HG03025 (cell line): ENCODE measurements at regions not wholly inside any gene's neighbourhood (a gene's known extent, or its start where the extent isn't known, plus 50 kb on each side); places are given as distances from the start of the nearest gene placed in this dataset.

ENCODE experiments used
- ATAC-seq: cut with Tn5 transposase; IDR thresholded peaks from one replicate; pipeline ENCODE4 v1.9.1; 2021; ENCODE audit warnings: mild to moderate bottlenecking, moderate library complexity; ENCODE audit not compliant: unreplicated experiment, low FRiP score

DNA sequence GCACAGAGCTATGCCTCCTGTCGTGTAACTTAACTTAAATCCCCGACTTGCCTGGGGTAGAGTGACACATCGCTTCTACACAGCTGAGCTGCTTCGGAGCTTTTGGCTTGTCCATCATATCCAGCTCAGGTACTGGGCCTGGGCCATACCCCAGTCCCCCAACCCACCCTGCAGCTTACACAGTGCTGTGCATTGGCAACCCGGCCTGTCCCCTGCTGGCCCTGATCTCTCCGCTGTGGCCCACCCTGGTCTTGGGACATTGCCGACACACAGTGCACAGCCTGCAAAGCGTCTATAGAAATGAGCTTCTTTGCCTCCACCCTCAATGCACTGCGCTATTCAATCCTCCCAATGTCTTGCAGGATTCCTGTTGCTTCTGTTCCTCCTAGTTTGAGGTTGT lies 342.8 kb upstream of the RAB6C start:
- ATAC-seq = no peak

GRCh38 chr2:129641371-129641770 lies 338.1 kb upstream of the RAB6C start:
- no peak for ATAC-seq

DNA sequence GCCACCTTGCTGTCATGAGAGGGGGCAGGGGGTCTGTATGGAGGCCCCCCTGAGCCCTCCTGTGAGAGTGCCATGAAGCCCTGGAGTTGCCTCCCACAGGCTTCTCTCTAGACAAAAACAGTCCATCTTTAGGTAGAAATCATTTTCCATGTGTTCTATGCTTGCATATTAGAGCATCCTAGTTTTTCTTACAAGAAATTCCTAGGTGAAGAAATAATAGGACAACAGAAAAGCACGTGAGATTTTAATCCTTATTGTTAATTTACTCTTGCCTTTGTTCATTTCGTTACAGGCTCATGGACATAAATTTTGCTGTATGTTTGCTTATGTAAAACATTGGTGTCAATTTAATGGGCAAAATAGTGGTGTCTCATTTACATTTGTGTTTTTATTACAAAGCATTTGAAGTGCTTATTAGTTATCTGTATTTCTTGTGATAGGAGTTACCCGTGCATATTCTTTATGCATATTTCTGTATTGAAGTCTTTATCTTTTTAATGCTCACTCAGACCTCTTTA lies 336.9 kb upstream of the RAB6C start:
- no peak for ATAC-seq

- no peak for ATAC-seq
Observed at GRCh38 chr2:129645335-129645734, 334.1 kb upstream of the RAB6C start.

DNA sequence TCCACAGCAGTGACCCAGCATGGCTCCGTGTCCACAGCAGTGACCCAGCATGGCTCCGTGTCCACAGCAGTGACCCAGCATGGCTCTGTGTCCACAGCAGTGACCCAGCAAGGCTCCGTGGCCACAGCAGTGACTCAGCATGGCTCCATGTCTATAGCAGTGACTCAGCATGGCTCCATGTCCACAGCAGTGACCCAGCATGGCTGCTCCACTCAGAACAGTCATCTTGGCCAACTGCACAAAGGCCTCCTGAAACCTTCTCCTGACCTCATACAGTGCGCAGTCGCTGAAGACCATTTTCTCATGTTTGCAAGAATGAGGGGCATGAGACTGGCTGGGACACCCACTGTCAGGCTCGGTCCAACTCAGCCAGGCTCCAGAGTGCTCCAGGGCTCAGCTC lies 333.4 kb upstream of the RAB6C start:
- no peak for ATAC-seq

DNA sequence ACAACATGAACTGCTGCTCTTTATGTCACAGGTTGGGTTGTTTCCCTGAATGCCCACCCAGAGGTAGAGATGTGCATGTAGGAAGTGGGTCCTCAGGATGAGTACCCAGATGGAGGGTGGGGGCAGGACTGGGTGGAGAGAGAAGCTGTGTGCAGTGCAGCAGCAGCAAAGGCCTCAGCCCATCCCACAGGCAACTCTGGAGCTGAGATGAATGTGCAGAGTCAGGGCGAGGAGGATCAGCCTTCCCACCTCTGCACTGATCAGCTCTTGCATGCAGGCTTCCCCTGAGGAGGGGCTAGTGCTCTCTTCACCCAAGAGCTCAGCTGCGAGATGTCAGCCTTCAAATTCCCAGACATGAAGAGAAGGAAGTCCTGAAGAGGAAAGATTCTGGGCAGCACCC lies 326.2 kb upstream of the RAB6C start:
- ATAC-seq = no peak

GRCh38 chr2:129654331-129654730 lies 325.1 kb upstream of the RAB6C start:
- no peak for ATAC-seq

- no peak for ATAC-seq
Observed at GRCh38 chr2:129656081-129656598, 323.3 kb upstream of the RAB6C start.

DNA sequence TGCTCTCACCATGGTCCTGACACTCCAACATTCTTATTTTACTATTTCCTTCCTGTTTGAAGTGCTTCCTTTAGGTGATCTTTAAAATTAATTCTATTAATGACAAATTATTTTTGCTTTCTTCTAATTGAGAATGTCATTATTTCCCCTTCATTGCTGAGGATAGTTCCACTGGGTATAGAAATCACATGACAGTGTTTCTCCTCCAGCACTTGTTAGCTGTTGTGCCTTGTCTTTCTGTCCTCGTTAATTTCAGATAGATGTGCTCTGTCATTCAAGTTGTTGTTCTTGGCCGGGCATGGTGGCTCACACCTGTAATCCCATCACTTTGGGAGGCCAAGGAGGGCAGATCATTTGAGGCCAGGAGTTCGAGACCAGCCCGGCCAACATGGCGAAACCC lies 321.0 kb upstream of the RAB6C start:
- no peak for ATAC-seq

DNA sequence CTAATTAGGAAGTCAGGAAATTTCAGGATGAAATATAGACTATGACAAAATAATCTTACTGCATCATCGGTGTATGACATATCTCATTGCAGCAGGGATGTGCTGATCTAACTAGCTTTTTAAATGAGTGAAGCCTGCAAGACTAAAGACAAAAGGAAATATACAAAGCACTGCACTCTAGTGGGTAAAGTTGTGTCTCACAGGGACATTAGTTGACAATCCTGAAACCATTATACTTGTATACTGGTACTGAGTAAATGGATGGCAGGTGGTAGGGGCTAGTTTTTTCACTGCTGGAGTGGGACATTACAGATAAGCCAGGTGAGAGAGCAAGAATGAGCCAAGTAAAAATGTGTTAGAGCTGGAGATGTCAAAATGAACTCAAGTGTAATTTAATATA lies 317.5 kb upstream of the RAB6C start:
- no peak for ATAC-seq

DNA sequence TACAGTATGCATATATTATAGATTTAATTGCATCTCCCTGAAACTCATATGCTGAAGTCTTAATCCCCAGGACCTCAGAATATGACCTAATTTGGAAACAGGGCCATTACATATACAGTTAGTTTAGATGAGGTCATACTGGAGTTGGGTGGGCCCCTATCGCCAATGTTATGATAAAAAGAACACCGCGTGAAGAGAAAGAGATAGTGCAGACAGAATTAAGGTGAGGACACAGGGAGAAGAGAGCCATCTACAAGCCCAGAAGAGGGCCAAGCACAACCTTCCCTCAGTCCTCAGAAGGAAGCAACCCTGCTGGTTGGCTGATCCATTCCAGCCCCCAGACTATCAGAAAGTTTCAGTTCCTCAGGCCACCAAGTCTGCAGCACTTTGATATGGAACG lies 311.9 kb upstream of the RAB6C start:
- ATAC-seq = no peak

DNA sequence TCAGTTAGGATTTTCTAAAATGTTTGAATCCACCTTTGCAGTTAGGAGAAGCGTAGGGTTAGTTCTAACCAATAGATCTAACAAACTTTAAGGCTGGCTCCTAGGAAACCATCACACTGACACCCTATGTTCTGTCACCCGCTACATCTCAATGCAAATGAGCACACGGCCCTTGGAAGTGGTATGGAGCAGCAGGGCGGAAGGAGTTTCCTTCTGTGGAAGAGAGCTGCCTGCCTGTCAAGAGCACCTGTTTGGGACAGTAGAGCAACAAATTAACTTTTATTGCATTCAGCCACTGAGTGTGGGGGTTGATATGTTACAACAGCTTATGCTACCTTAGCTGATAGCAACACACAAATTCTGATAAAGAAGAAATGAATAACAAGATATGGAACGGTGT lies 306.9 kb upstream of the RAB6C start:
- no peak for ATAC-seq

- no peak for ATAC-seq
Observed at GRCh38 chr2:129673234-129673633, 306.2 kb upstream of the RAB6C start.

DNA sequence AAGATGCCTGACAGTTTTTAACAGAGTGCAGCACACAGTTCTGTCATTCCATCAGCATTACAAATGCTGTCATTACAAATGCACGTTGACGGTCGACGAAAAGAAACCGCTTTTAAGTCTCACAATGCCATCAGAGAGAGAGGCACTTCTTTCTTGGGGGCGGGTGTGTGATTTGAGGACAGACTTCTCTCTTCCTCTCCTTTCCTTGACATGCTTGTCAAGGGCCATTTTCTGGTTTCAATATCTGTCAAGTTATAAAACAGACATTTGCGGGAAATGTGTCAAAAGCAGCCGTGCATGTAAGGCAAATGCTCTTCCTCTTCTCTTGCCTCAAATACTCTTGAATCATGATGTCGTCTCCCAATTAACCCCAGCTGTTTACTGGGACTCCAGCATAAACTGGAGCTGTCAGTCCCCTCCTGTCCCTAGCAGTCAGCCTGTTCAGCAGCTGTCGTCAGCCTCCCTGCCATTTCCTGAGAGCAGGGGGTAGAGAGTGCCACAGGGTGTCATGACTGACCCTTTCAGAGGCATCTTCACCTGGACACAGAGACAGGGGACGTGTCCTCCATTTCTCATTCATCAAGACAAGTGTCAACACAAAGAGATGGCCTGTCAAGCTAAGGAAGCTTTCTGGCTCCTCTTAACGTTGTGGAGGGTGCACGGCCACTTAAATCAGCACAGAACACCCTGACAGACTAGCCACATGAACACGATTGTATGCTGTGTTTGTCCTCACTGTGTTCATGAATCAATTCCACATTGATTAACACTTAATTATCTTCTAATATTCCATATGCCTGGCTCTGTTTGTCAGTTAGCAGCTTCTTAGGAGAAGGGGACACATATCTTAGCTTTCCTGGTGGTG lies 305.4 kb upstream of the RAB6C start:
- ATAC-seq = no peak

GRCh38 chr2:129678751-129679150 lies 300.7 kb upstream of the RAB6C start:
- no peak for ATAC-seq

DNA sequence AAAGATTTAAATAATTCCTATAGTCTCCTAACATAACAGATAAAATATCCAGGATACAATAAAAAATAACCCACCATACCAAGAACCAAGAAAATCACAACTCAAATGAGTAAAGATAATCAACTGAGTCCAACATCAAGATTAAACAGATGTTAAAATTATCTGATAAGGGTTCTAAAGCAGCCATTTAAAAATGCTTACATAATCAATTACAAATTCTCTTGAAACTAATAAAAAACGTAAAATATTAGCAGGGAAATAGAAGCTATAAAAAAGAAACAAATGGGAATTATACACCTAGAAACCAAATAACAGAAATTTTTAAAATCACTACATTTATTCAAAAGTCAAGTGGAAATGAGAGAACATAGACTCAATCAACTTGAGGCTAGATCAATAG lies 297.7 kb upstream of the RAB6C start:
- ATAC-seq = no peak

- no peak for ATAC-seq
Observed at GRCh38 chr2:129689653-129690448, 289.6 kb upstream of the RAB6C start.

GRCh38 chr2:129695496-129695895 lies 284.0 kb upstream of the RAB6C start:
- ATAC-seq = no peak

DNA sequence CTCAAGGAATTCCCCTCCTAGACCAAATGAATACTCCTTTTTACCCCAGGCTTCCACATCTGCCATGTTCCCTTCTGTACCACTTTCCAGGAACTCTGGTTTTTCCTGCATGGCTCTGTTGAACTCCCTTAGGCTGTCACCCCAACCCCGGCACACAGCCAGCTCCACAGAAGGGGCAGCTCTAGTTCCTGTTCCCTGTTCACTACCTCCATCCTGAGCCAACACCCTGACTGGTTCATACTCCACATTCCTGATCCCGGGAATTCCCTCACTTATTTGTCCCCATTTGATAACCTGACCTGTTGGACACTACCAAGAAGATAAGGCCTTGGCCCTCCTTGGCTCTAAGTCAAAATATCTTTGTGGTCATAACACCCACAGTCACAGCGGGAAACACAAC lies 280.9 kb upstream of the RAB6C start:
- ATAC-seq = no peak

GRCh38 chr2:129699781-129700573 lies 279.5 kb upstream of the RAB6C start:
- no peak for ATAC-seq
